ENCODE measurements at regions not wholly inside any gene's neighbourhood (a gene's known extent, or its start where the extent isn't known, plus 50 kb on each side); places are given as distances from the start of the nearest gene placed in this dataset.
A peak's percentile ranks its signal among the peaks of the same experiment; 100 is the strongest.

- H4K91ac ChIP-seq (ENCODE audit: low read depth, low read length): no peak overlapping the region
- no peaks in the 10 kb centered on the region for H3K9me3 ChIP-seq (ENCODE audit: insufficient read depth, low read depth, low read length)
- H2AFZ ChIP-seq (ENCODE audit: insufficient read depth, low read length, poor library complexity): no peak overlapping the region
- no peak overlapping the region for H4K8ac ChIP-seq (ENCODE audit: low read depth, low read length)
- no peak overlapping the region for H3K27ac ChIP-seq (ENCODE audit: low read depth, low read length)
- DNase-seq: no peak
- H3K4me2 ChIP-seq (ENCODE audit: low read length): no peak overlapping the region
- no peak overlapping the region for H2BK5ac ChIP-seq (ENCODE audit: low read depth, low read length, poor library complexity)
- H3K4ac ChIP-seq (ENCODE audit: low read depth, low read length): no peak overlapping the region
- H3K9ac ChIP-seq (ENCODE audit: low read length): no peak overlapping the region
- peaks cover 0 to 4% of the 10 kb centered on the region in 2 experiments for H3K4me1 ChIP-seq (ENCODE audit: control insufficient read depth in 1 of 2, insufficient read depth in 2 of 2, low read length in 2 of 2)
- no peaks in the 10 kb centered on the region for H3K79me2 ChIP-seq (ENCODE audit: control insufficient read depth, insufficient read depth, low read length, poor library complexity)
- no CpG with 5 or more reads among the region's 4 CpGs for WGBS (ENCODE audit: extremely low coverage, insufficient coverage, insufficient read length)
- H3K23ac ChIP-seq (ENCODE audit: low read length): no peak overlapping the region
- H3K36me3 ChIP-seq (ENCODE audit: control insufficient read depth in 1 of 2, insufficient read depth in 2 of 2, low read length in 2 of 2): no peaks in the 10 kb centered on the region
- H3K18ac ChIP-seq (ENCODE audit: low read length): no peak overlapping the region
- H2BK120ac ChIP-seq (ENCODE audit: insufficient read depth, low read length, poor library complexity): no peak overlapping the region
- H4K12ac ChIP-seq (ENCODE audit: low read depth, low read length): no peak overlapping the region
- H3K79me1 ChIP-seq (ENCODE audit: low read length): peaks cover 1% of the 10 kb centered on the region
- H3K27me3 ChIP-seq (ENCODE audit: insufficient read depth, low read length): no peaks in the 10 kb centered on the region
- H2BK12ac ChIP-seq (ENCODE audit: low read length): no peak overlapping the region
- H3K14ac ChIP-seq (ENCODE audit: low read length): no peak overlapping the region
- no peak overlapping the region for H2AK5ac ChIP-seq (ENCODE audit: low read length)
- H3K4me3 ChIP-seq (ENCODE audit: low read depth, low read length): no peak overlapping the region
These were observed 998.6 kb downstream of the TTLL7 start for GRCh38 chr1:83000286-83000685.

GRCh38 chr1:82995951-82996350 lies 1003.0 kb downstream of the TTLL7 start:
- Histone ChIP-seq H2BK5ac (ENCODE audit: low read depth, low read length, poor library complexity) (no peak overlapping the region), H4K12ac (ENCODE audit: low read depth, low read length) (no peak overlapping the region), H2AK5ac (ENCODE audit: low read length) (no peak overlapping the region), H2BK12ac (ENCODE audit: low read length) (no peak overlapping the region), H3K4me1 (ENCODE audit: control insufficient read depth in 1 of 2, insufficient read depth in 2 of 2, low read length in 2 of 2) (no peaks in the 10 kb centered on the region), H3K4me3 (ENCODE audit: low read depth, low read length) (no peak overlapping the region), H3K36me3 (ENCODE audit: control insufficient read depth in 1 of 2, insufficient read depth in 2 of 2, low read length in 2 of 2) (no peaks in the 10 kb centered on the region), H3K23ac (ENCODE audit: low read length) (no peak overlapping the region), H3K9ac (ENCODE audit: low read length) (no peak overlapping the region), H3K9me3 (ENCODE audit: insufficient read depth, low read depth, low read length) (no peaks in the 10 kb centered on the region), H4K8ac (ENCODE audit: low read depth, low read length) (no peak overlapping the region), H3K79me2 (ENCODE audit: control insufficient read depth, insufficient read depth, low read length, poor library complexity) (no peaks in the 10 kb centered on the region), H2BK120ac (ENCODE audit: insufficient read depth, low read length, poor library complexity) (no peak overlapping the region), H3K27me3 (ENCODE audit: insufficient read depth, low read length) (no peaks in the 10 kb centered on the region), H2AFZ (ENCODE audit: insufficient read depth, low read length, poor library complexity) (no peak overlapping the region), H4K91ac (ENCODE audit: low read depth, low read length) (no peak overlapping the region), H3K4ac (ENCODE audit: low read depth, low read length) (no peak overlapping the region), H3K79me1 (ENCODE audit: low read length) (peaks cover 2% of the 10 kb centered on the region), H3K4me2 (ENCODE audit: low read length) (no peak overlapping the region), H3K18ac (ENCODE audit: low read length) (no peak overlapping the region), H3K27ac (ENCODE audit: low read depth, low read length) (no peak overlapping the region), H3K14ac (ENCODE audit: low read length) (no peak overlapping the region)
- peak in 1 of 2 donors; percentile 50 for DNase-seq
- WGBS (ENCODE audit: extremely low coverage, insufficient coverage, insufficient read length): no CpG with 5 or more reads among the region's 2 CpGs

- DNase-seq: no peak
- H3K9ac ChIP-seq (ENCODE audit: low read length): no peak overlapping the region
- no peaks in the 10 kb centered on the region for H3K36me3 ChIP-seq (ENCODE audit: control insufficient read depth in 1 of 2, insufficient read depth in 2 of 2, low read length in 2 of 2)
- no peak overlapping the region for H2BK5ac ChIP-seq (ENCODE audit: low read depth, low read length, poor library complexity)
- no CpG with 5 or more reads among the region's 3 CpGs for WGBS (ENCODE audit: extremely low coverage, insufficient coverage, insufficient read length)
- no peak overlapping the region for H3K4me3 ChIP-seq (ENCODE audit: low read depth, low read length)
- no peak overlapping the region for H3K4me2 ChIP-seq (ENCODE audit: low read length)
- no peak overlapping the region for H3K23ac ChIP-seq (ENCODE audit: low read length)
- H3K4ac ChIP-seq (ENCODE audit: low read depth, low read length): no peak overlapping the region
- no peaks in the 10 kb centered on the region for H3K9me3 ChIP-seq (ENCODE audit: insufficient read depth, low read depth, low read length)
- peak overlapping the region; percentile 47 for H4K91ac ChIP-seq (ENCODE audit: low read depth, low read length)
- no peaks in the 10 kb centered on the region for H3K27me3 ChIP-seq (ENCODE audit: insufficient read depth, low read length)
- no peak overlapping the region for H3K18ac ChIP-seq (ENCODE audit: low read length)
- H3K4me1 ChIP-seq (ENCODE audit: control insufficient read depth in 1 of 2, insufficient read depth in 2 of 2, low read length in 2 of 2): no peaks in the 10 kb centered on the region
- H2AK5ac ChIP-seq (ENCODE audit: low read length): peak overlapping the region; percentile 46
- H4K8ac ChIP-seq (ENCODE audit: low read depth, low read length): peak overlapping the region; percentile 19
- H4K12ac ChIP-seq (ENCODE audit: low read depth, low read length): no peak overlapping the region
- H2BK12ac ChIP-seq (ENCODE audit: low read length): no peak overlapping the region
- no peak overlapping the region for H3K14ac ChIP-seq (ENCODE audit: low read length)
- peak overlapping the region; percentile 33 for H2BK120ac ChIP-seq (ENCODE audit: insufficient read depth, low read length, poor library complexity)
- no peak overlapping the region for H3K27ac ChIP-seq (ENCODE audit: low read depth, low read length)
- no peak overlapping the region for H2AFZ ChIP-seq (ENCODE audit: insufficient read depth, low read length, poor library complexity)
- H3K79me1 ChIP-seq (ENCODE audit: low read length): peaks cover 2% of the 10 kb centered on the region
- H3K79me2 ChIP-seq (ENCODE audit: control insufficient read depth, insufficient read depth, low read length, poor library complexity): no peaks in the 10 kb centered on the region
These were observed 1004.2 kb downstream of the TTLL7 start for GRCh38 chr1:82994616-82995263.

- no peak overlapping the region for H3K9ac ChIP-seq (ENCODE audit: low read length)
- no peaks in the 10 kb centered on the region for H3K36me3 ChIP-seq (ENCODE audit: control insufficient read depth in 1 of 2, insufficient read depth in 2 of 2, low read length in 2 of 2)
- no peak overlapping the region for H3K4me3 ChIP-seq (ENCODE audit: low read depth, low read length)
- no peak overlapping the region for H3K14ac ChIP-seq (ENCODE audit: low read length)
- no peaks in the 10 kb centered on the region for H3K9me3 ChIP-seq (ENCODE audit: insufficient read depth, low read depth, low read length)
- H2BK12ac ChIP-seq (ENCODE audit: low read length): no peak overlapping the region
- H3K4ac ChIP-seq (ENCODE audit: low read depth, low read length): no peak overlapping the region
- no peak overlapping the region for H4K91ac ChIP-seq (ENCODE audit: low read depth, low read length)
- no peak overlapping the region for H4K12ac ChIP-seq (ENCODE audit: low read depth, low read length)
- no peaks in the 10 kb centered on the region for H3K79me2 ChIP-seq (ENCODE audit: control insufficient read depth, insufficient read depth, low read length, poor library complexity)
- no peak overlapping the region for H2BK5ac ChIP-seq (ENCODE audit: low read depth, low read length, poor library complexity)
- H3K18ac ChIP-seq (ENCODE audit: low read length): no peak overlapping the region
- no peak overlapping the region for H3K23ac ChIP-seq (ENCODE audit: low read length)
- no peak overlapping the region for H3K27ac ChIP-seq (ENCODE audit: low read depth, low read length)
- no peak overlapping the region for H3K4me2 ChIP-seq (ENCODE audit: low read length)
- no peaks in the 10 kb centered on the region for H3K4me1 ChIP-seq (ENCODE audit: control insufficient read depth in 1 of 2, insufficient read depth in 2 of 2, low read length in 2 of 2)
- H2BK120ac ChIP-seq (ENCODE audit: insufficient read depth, low read length, poor library complexity): no peak overlapping the region
- WGBS (ENCODE audit: extremely low coverage, insufficient coverage, insufficient read length): no CpG with 5 or more reads among the region's 2 CpGs
- H2AK5ac ChIP-seq (ENCODE audit: low read length): no peak overlapping the region
- peaks cover 2% of the 10 kb centered on the region for H3K79me1 ChIP-seq (ENCODE audit: low read length)
- no peak overlapping the region for H4K8ac ChIP-seq (ENCODE audit: low read depth, low read length)
- H3K27me3 ChIP-seq (ENCODE audit: insufficient read depth, low read length): no peaks in the 10 kb centered on the region
- DNase-seq: no peak
- no peak overlapping the region for H2AFZ ChIP-seq (ENCODE audit: insufficient read depth, low read length, poor library complexity)
These were observed 1007.4 kb downstream of the TTLL7 start for GRCh38 chr1:82991569-82991968.
